Prostate gland (tissue), 1 donor: ENCODE measurements at regions not wholly inside any gene's neighbourhood (a gene's known extent, or its start where the extent isn't known, plus 50 kb on each side); places are given as distances from the start of the nearest gene placed in this dataset.

Experiments used
- POLR2A ChIP-seq: fragments of 450-650 bp; IDR thresholded peaks from one replicate; pipeline ENCODE4 v1.6.1; 2016; ENCODE audit warnings: antibody characterized with exemption, mild to moderate bottlenecking
- POLR2AphosphoS5 ChIP-seq: sonication (generic); formaldehyde crosslinking; IDR thresholded peaks from one replicate; pipeline ENCODE4 v1.6.1; 2017; ENCODE audit warnings: antibody characterized with exemption

GRCh38 chr2:118246079-118246478 is 157.8 kb downstream of the INSIG2 start:
- no peak for TF ChIP-seq POLR2A
- TF ChIP-seq POLR2AphosphoS5 = no peak
